SK-N-SH treated with all-trans-retinoic acid at 6 μM for 48 hours (cell line): ENCODE measurements at regions not wholly inside any gene's neighbourhood (a gene's known extent, or its start where the extent isn't known, plus 50 kb on each side); places are given as distances from the start of the nearest gene placed in this dataset.

Experiments
- CREB5 ChIP-seq: fragments of 250-450 bp; sonication (Bioruptor Pico); IDR thresholded peaks from 2 replicates; pipeline ENCODE4 v1.5.1; 2020; ENCODE audit warnings: low read depth, mild to moderate bottlenecking, moderate library complexity
- ESRRG ChIP-seq: fragments of 250-450 bp; sonication (Bioruptor Pico); IDR thresholded peaks from 2 replicates; pipeline ENCODE4 v1.6.1; 2021; ENCODE audit warnings: mild to moderate bottlenecking
- GLIS3 ChIP-seq: fragments of 250-450 bp; sonication (Bioruptor Pico); IDR thresholded peaks from 2 replicates; pipeline ENCODE4 v1.5.0; 2020; ENCODE audit warnings: mild to moderate bottlenecking, moderate library complexity
- PATZ1 ChIP-seq: fragments of 250-450 bp; sonication (Bioruptor Pico); IDR thresholded peaks from 2 replicates; pipeline ENCODE4 v1.8.0; 2020; ENCODE audit warnings: mild to moderate bottlenecking, moderate library complexity, borderline replicate concordance
- PPARA ChIP-seq: fragments of 250-450 bp; sonication (Bioruptor Pico); IDR thresholded peaks from 2 replicates; pipeline ENCODE4 v1.5.0; 2020; ENCODE audit warnings: mild to moderate bottlenecking, borderline replicate concordance
- RARB ChIP-seq: fragments of 250-450 bp; sonication (Bioruptor Pico); IDR thresholded peaks from 2 replicates; pipeline ENCODE4 v1.8.0; 2021; ENCODE audit warnings: mild to moderate bottlenecking, moderate library complexity
- SNAI2 ChIP-seq: fragments of 250-450 bp; sonication (Bioruptor Pico); IDR thresholded peaks from 2 replicates; pipeline ENCODE4 v1.5.0; 2020; ENCODE audit warnings: mild to moderate bottlenecking, moderate library complexity
- TOX ChIP-seq: fragments of 250-450 bp; sonication (Bioruptor Pico); IDR thresholded peaks from 2 replicates; pipeline ENCODE4 v1.8.0; 2021; ENCODE audit warnings: mild to moderate bottlenecking, moderate library complexity, borderline replicate concordance
- ZFP3 ChIP-seq: fragments of 250-450 bp; sonication (Bioruptor Pico); IDR thresholded peaks from 2 replicates; pipeline ENCODE4 v1.5.0; 2020; ENCODE audit warnings: mild to moderate bottlenecking, moderate library complexity
- ZFP30 ChIP-seq: fragments of 450-650 bp; formaldehyde crosslinking; IDR thresholded peaks from 2 replicates; pipeline ENCODE4 v1.5.0; 2022; ENCODE audit warnings: mild to moderate bottlenecking, moderate library complexity
- ZNF565 ChIP-seq: fragments of 450-650 bp; formaldehyde crosslinking; conservative IDR thresholded peaks from 2 replicates; pipeline ENCODE4 v1.5.0; 2020; ENCODE audit warnings: low read depth, mild to moderate bottlenecking, moderate library complexity
- ZNF70 ChIP-seq: fragments of 450-650 bp; formaldehyde crosslinking; IDR thresholded peaks from 2 replicates; pipeline ENCODE4 v1.5.0; 2020; ENCODE audit warnings: mild to moderate bottlenecking, moderate library complexity

GRCh38 chr6:67825201-67825895 lies 809.7 kb upstream of the ADGRB3 start:
- TF ChIP-seq ZFP3 (CRISPR knock-in tag) (no peak), SNAI2 (no peak), PATZ1 (CRISPR knock-in tag) (no peak), ZFP30 (CRISPR knock-in tag) (no peak), ZNF70 (no peak), ZNF565 (no peak), TOX (CRISPR knock-in tag) (no peak), PPARA (CRISPR knock-in tag) (no peak), GLIS3 (CRISPR knock-in tag) (no peak), ESRRG (CRISPR knock-in tag) (no peak), RARB (no peak), CREB5 (CRISPR knock-in tag) (no peak)
